ENCODE measurements at regions not wholly inside any gene's neighbourhood (a gene's known extent, or its start where the extent isn't known, plus 50 kb on each side); places are given as distances from the start of the nearest gene placed in this dataset.

GRCh38 chr13:33462109-33462508 lies 176.6 kb upstream of the STARD13 start:
- DNase-seq (ENCODE audit: low read depth in 3 of 3, low spot score in 2 of 3): no peak

GRCh38 chr13:33464345-33464744 lies 178.8 kb upstream of the STARD13 start:
- no peak for DNase-seq (ENCODE audit: low read depth in 3 of 3, low spot score in 2 of 3)

GRCh38 chr13:33466262-33466661 lies 180.7 kb upstream of the STARD13 start:
- no peak for DNase-seq (ENCODE audit: low read depth in 3 of 3, low spot score in 2 of 3)

- DNase-seq (ENCODE audit: low read depth in 3 of 3, low spot score in 2 of 3): no peak
These were observed 182.0 kb upstream of the STARD13 start for GRCh38 chr13:33467556-33467955.

GRCh38 chr13:33471204-33471603 lies 185.6 kb upstream of the STARD13 start:
- no peak for DNase-seq (ENCODE audit: low read depth in 3 of 3, low spot score in 2 of 3)

- no peak for DNase-seq (ENCODE audit: low read depth in 3 of 3, low spot score in 2 of 3)
These were observed 186.9 kb upstream of the STARD13 start for GRCh38 chr13:33472446-33472845.

- no peak for DNase-seq (ENCODE audit: low read depth in 3 of 3, low spot score in 2 of 3)
These were observed 193.6 kb upstream of the STARD13 start for GRCh38 chr13:33479105-33479504.

GRCh38 chr13:33480561-33480960 lies 195.0 kb upstream of the STARD13 start:
- DNase-seq (ENCODE audit: low read depth in 3 of 3, low spot score in 2 of 3): no peak

- no peak for DNase-seq (ENCODE audit: low read depth in 3 of 3, low spot score in 2 of 3)
These were observed 197.9 kb upstream of the STARD13 start for GRCh38 chr13:33483471-33483870.

- no peak for DNase-seq (ENCODE audit: low read depth in 3 of 3, low spot score in 2 of 3)
These were observed 199.7 kb upstream of the STARD13 start for GRCh38 chr13:33485247-33485646.

GRCh38 chr13:33487575-33488243 lies 202.2 kb upstream of the STARD13 start:
- no peak for DNase-seq (ENCODE audit: low read depth in 3 of 3, low spot score in 2 of 3)

GRCh38 chr13:33489563-33489962 lies 204.0 kb upstream of the STARD13 start:
- DNase-seq (ENCODE audit: low read depth in 3 of 3, low spot score in 2 of 3): no peak

- no peak for DNase-seq (ENCODE audit: low read depth in 3 of 3, low spot score in 2 of 3)
These were observed 205.1 kb upstream of the STARD13 start for GRCh38 chr13:33490461-33491327.

GRCh38 chr13:33493672-33494365 lies 208.3 kb upstream of the STARD13 start:
- no peak for DNase-seq (ENCODE audit: low read depth in 3 of 3, low spot score in 2 of 3)

- peak; percentile 13 to 27 (median 23) for DNase-seq (ENCODE audit: low read depth in 3 of 3, low spot score in 2 of 3)
These were observed 209.1 kb upstream of the STARD13 start for GRCh38 chr13:33494596-33495204.

GRCh38 chr13:33496336-33496735 lies 210.8 kb upstream of the STARD13 start:
- no peak for DNase-seq (ENCODE audit: low read depth in 3 of 3, low spot score in 2 of 3)

- DNase-seq (ENCODE audit: low read depth in 3 of 3, low spot score in 2 of 3): no peak
These were observed 211.7 kb upstream of the STARD13 start for GRCh38 chr13:33497146-33497845.

GRCh38 chr13:33508060-33508459 lies 222.5 kb upstream of the STARD13 start:
- no peak for DNase-seq (ENCODE audit: low read depth in 3 of 3, low spot score in 2 of 3)

GRCh38 chr13:33509642-33510229 lies 224.2 kb upstream of the STARD13 start:
- no peak for DNase-seq (ENCODE audit: low read depth in 3 of 3, low spot score in 2 of 3)

GRCh38 chr13:33510350-33510970 lies 224.9 kb upstream of the STARD13 start:
- DNase-seq (ENCODE audit: low read depth in 3 of 3, low spot score in 2 of 3): no peak
